ENCODE measurements at regions not wholly inside any gene's neighbourhood (a gene's known extent, or its start where the extent isn't known, plus 50 kb on each side); places are given as distances from the start of the nearest gene placed in this dataset.
"Not testable (repeated sequence)": the region's sequence is repeated elsewhere in the genome, so short reads cannot be mapped to it uniquely, and the experiment has no call there.

GRCh38 chr9:75500479-75500878 is 390.0 kb upstream of the PCSK5 start:
- H3K9me3 Mint-ChIP-seq, result no peaks in the 10 kb centered on the region
- H3K27me3 ChIP-seq (ENCODE audit: control insufficient read depth in 1 of 2, insufficient read depth in 2 of 2, low read length in 2 of 2), result peaks cover 0 to 4% of the 10 kb centered on the region in 2 experiments
- no peaks in the 10 kb centered on the region for H3K36me3 ChIP-seq (ENCODE audit: insufficient read depth, low read length)
- POLR2A ChIA-PET, result no interaction called here
- DNase-seq, result no peak
- H3K27ac Mint-ChIP-seq, result no peak overlapping the region
- no peak overlapping the region for H3K4me3 ChIP-seq (ENCODE audit: low read length)
- no peak for ATAC-seq (ENCODE audit: poor library complexity)
- no peak overlapping the region for H3K27ac ChIP-seq (ENCODE audit: low read depth in 1 of 2, low read length in 2 of 2)
- H3K9me3 ChIP-seq (ENCODE audit: control insufficient read depth in 1 of 2, insufficient read depth in 1 of 2, low read length in 2 of 2), result no peaks in the 10 kb centered on the region
- H3K4me1 Mint-ChIP-seq (ENCODE audit: low read depth), result no peaks in the 10 kb centered on the region
- intact Hi-C loops (cut with DNase I, micrococcal nuclease), result no loop called here
- CTCF ChIA-PET, result no interaction called here
- no peak overlapping the region for H3K4me3 Mint-ChIP-seq
- TF ChIP-seq CTCF (IDR thresholded peaks at IDR 0.05), result no peak
- no peaks in the 10 kb centered on the region for H3K4me1 ChIP-seq (ENCODE audit: insufficient read depth, low read length)
- H3K27me3 Mint-ChIP-seq, result peaks cover 4% of the 10 kb centered on the region
- no peaks in the 10 kb centered on the region for H3K36me3 Mint-ChIP-seq (ENCODE audit: low read depth)

DNA sequence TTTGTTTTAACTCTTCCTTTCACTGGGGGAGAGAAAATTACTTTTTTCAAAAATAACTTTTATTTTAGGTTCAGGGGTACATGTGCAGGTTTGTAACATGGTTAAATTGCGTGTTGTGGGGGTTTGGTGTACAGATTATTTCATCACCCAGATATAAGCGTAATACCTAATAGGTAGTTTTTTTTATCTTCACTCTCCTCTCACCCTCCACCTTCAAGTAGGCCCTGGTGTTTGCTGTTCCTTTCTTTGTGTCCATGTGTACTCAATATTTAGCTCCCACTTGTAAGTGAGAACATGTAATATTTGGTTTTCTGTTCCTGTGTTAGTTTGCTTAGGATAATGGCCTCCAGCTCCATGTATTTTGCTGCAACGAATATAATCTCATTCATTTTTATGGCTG is 389.5 kb upstream of the PCSK5 start:
- intact Hi-C loops (cut with DNase I, micrococcal nuclease); H3K4me3 ChIP-seq (ENCODE audit: low read length): not testable (repeated sequence)

GRCh38 chr9:75504721-75505120 is 385.8 kb upstream of the PCSK5 start:
- TF ChIP-seq CTCF (IDR thresholded peaks at IDR 0.05), result no peak
- Mint-ChIP-seq H3K27me3 (peaks cover 4% of the 10 kb centered on the region), H3K36me3 (ENCODE audit: low read depth) (no peaks in the 10 kb centered on the region), H3K4me1 (ENCODE audit: low read depth) (no peaks in the 10 kb centered on the region), H3K4me3 (no peak overlapping the region), H3K9me3 (peaks cover 6% of the 10 kb centered on the region), H3K27ac (no peak overlapping the region)
- ChIA-PET POLR2A (no interaction called here), CTCF (no interaction called here)
- intact Hi-C loops (cut with DNase I, micrococcal nuclease), result no loop called here
- H3K27ac ChIP-seq (ENCODE audit: low read depth in 1 of 2, low read length in 2 of 2), result no peak overlapping the region
- H3K4me3 ChIP-seq (ENCODE audit: low read length), result no peak overlapping the region
- DNase-seq (no peak), ATAC-seq (ENCODE audit: poor library complexity) (no peak)
- H3K9me3 ChIP-seq (ENCODE audit: control insufficient read depth in 1 of 2, insufficient read depth in 1 of 2, low read length in 2 of 2), result no peaks in the 10 kb centered on the region
- H3K36me3 ChIP-seq (ENCODE audit: insufficient read depth, low read length), result no peaks in the 10 kb centered on the region
- H3K27me3 ChIP-seq (ENCODE audit: control insufficient read depth in 1 of 2, insufficient read depth in 2 of 2, low read length in 2 of 2), result no peaks in the 10 kb centered on the region
- no peaks in the 10 kb centered on the region for H3K4me1 ChIP-seq (ENCODE audit: insufficient read depth, low read length)

More for the DNA sequence above, 389.5 kb upstream of the PCSK5 start:
- H3K9me3 Mint-ChIP-seq; H3K36me3 Mint-ChIP-seq (ENCODE audit: low read depth); CTCF ChIA-PET; H3K27ac Mint-ChIP-seq; H3K36me3 ChIP-seq (ENCODE audit: insufficient read depth, low read length); H3K9me3 ChIP-seq (ENCODE audit: control insufficient read depth in 1 of 2, insufficient read depth in 1 of 2, low read length in 2 of 2); H3K4me1 ChIP-seq (ENCODE audit: insufficient read depth, low read length); H3K27ac ChIP-seq (ENCODE audit: low read depth in 1 of 2, low read length in 2 of 2); ATAC-seq (ENCODE audit: poor library complexity); POLR2A ChIA-PET; H3K4me1 Mint-ChIP-seq (ENCODE audit: low read depth); H3K27me3 Mint-ChIP-seq; H3K27me3 ChIP-seq (ENCODE audit: control insufficient read depth in 1 of 2, insufficient read depth in 2 of 2, low read length in 2 of 2); H3K4me3 Mint-ChIP-seq; DNase-seq: not testable (repeated sequence)

GRCh38 chr9:75505654-75506053 is 384.8 kb upstream of the PCSK5 start:
- TF ChIP-seq CTCF (IDR thresholded peaks at IDR 0.05), result no peak
- Mint-ChIP-seq H3K36me3 (ENCODE audit: low read depth) (no peaks in the 10 kb centered on the region), H3K9me3 (peaks cover 6% of the 10 kb centered on the region), H3K27me3 (peaks cover 4% of the 10 kb centered on the region), H3K4me1 (ENCODE audit: low read depth) (no peaks in the 10 kb centered on the region), H3K27ac (no peak overlapping the region), H3K4me3 (no peak overlapping the region)
- intact Hi-C loops (cut with DNase I, micrococcal nuclease), result no loop called here
- ChIA-PET POLR2A (no interaction called here), CTCF (no interaction called here)
- ATAC-seq (ENCODE audit: poor library complexity) (no peak), DNase-seq (no peak)
- no peaks in the 10 kb centered on the region for H3K4me1 ChIP-seq (ENCODE audit: insufficient read depth, low read length)
- no peak overlapping the region for H3K27ac ChIP-seq (ENCODE audit: low read depth in 1 of 2, low read length in 2 of 2)
- H3K9me3 ChIP-seq (ENCODE audit: control insufficient read depth in 1 of 2, insufficient read depth in 1 of 2, low read length in 2 of 2), result no peaks in the 10 kb centered on the region
- H3K4me3 ChIP-seq (ENCODE audit: low read length), result no peak overlapping the region
- no peaks in the 10 kb centered on the region for H3K36me3 ChIP-seq (ENCODE audit: insufficient read depth, low read length)
- no peaks in the 10 kb centered on the region for H3K27me3 ChIP-seq (ENCODE audit: control insufficient read depth in 1 of 2, insufficient read depth in 2 of 2, low read length in 2 of 2)

Data from CD4-positive, alpha-beta T cell (primary cell).